Neuronal stem cell (in vitro differentiated cells): ENCODE measurements at regions not wholly inside any gene's neighbourhood (a gene's known extent, or its start where the extent isn't known, plus 50 kb on each side); places are given as distances from the start of the nearest gene placed in this dataset.
"Not testable (repeated sequence)": the region's sequence is repeated elsewhere in the genome, so short reads cannot be mapped to it uniquely, and the experiment has no call there.

Source experiments
- DNase-seq: peaks from one replicate; pipeline ENCODE4 v3.0.0-alpha.2; 2013; ENCODE audit warnings: low spot score
- H2AFZ ChIP-seq: one replicate; pipeline ENCODE4 v1.6.1; 2013; ENCODE audit warnings: mild to moderate bottlenecking, low read length, inconsistent platforms
- H2AK5ac ChIP-seq: 2 replicates; pipeline ENCODE4 v1.6.1; 2013; ENCODE audit warnings: low read depth, mild to moderate bottlenecking, inconsistent platforms, low read length, moderate library complexity, mixed read lengths
- H2BK120ac ChIP-seq: 2 replicates; pipeline ENCODE4 v1.6.1; 2013; ENCODE audit warnings: low read depth, mild to moderate bottlenecking, inconsistent platforms, low read length, moderate library complexity, mixed read lengths
- H2BK12ac ChIP-seq: one replicate; pipeline ENCODE4 v1.6.1; 2013; ENCODE audit warnings: low read length, inconsistent platforms
- H2BK15ac ChIP-seq: 2 replicates; pipeline ENCODE4 v1.6.1; 2013; ENCODE audit warnings: mild to moderate bottlenecking, low read length, inconsistent platforms, mixed read lengths
- H2BK5ac ChIP-seq: one replicate; pipeline ENCODE4 v1.6.1; 2013; ENCODE audit warnings: inconsistent platforms, mild to moderate bottlenecking, low read length, moderate library complexity
- H3K14ac ChIP-seq: one replicate; pipeline ENCODE4 v1.6.1; 2013; ENCODE audit warnings: low read length, inconsistent platforms
- H3K18ac ChIP-seq: 2 replicates; pipeline ENCODE4 v1.6.1; 2013; ENCODE audit warnings: low read length, inconsistent platforms
- H3K23ac ChIP-seq: 2 replicates; pipeline ENCODE4 v1.6.1; 2013; ENCODE audit warnings: low read depth, mild to moderate bottlenecking, mixed read lengths, low read length, inconsistent platforms; ENCODE audit not compliant: poor library complexity
- H3K27ac ChIP-seq: replicated peaks from 3 replicates; pipeline ENCODE4 v1.5.1; 2013; ENCODE audit warnings: low read length, inconsistent platforms
- H3K27me3 ChIP-seq, 3 experiments: 2 replicates each; pipeline ENCODE4 v1.6.1; 2013; ENCODE audit warnings: low read length in 3 of 3, mild to moderate bottlenecking in 2 of 3, inconsistent platforms in 1 of 3, low read depth in 1 of 3, mixed read lengths in 1 of 3, moderate library complexity in 1 of 3; ENCODE audit not compliant: control insufficient read depth in 3 of 3, insufficient read depth in 3 of 3
- H3K36me3 ChIP-seq, 2 donors: replicated peaks in 1 of 2; 2 replicates each; pipeline ENCODE4 v1.6.1; 2013; ENCODE audit warnings: low read length in 2 of 2; ENCODE audit not compliant: control insufficient read depth in 2 of 2, insufficient read depth in 2 of 2
- H3K4ac ChIP-seq: 2 replicates; pipeline ENCODE4 v1.6.1; 2013; ENCODE audit warnings: inconsistent platforms, mild to moderate bottlenecking, low read length, moderate library complexity
- H3K4me1 ChIP-seq, 2 donors: 1 replicate in 1 of 2; 2 replicates in 1 of 2; pipeline ENCODE4 v1.6.1; 2013; ENCODE audit warnings: low read length in 2 of 2, low read depth in 1 of 2; ENCODE audit not compliant: control insufficient read depth in 2 of 2, insufficient read depth in 1 of 2
- H3K4me2 ChIP-seq: one replicate; pipeline ENCODE4 v1.6.1; 2013; ENCODE audit warnings: mild to moderate bottlenecking, low read length, inconsistent platforms; ENCODE audit not compliant: insufficient read depth, poor library complexity, severe bottlenecking
- H3K4me3 ChIP-seq, 2 donors: 2 replicates each; pipeline ENCODE4 v1.5.1; 2013; ENCODE audit warnings: low read length in 2 of 2, mild to moderate bottlenecking in 2 of 2, inconsistent platforms in 1 of 2, moderate library complexity in 1 of 2
- H3K79me1 ChIP-seq: one replicate; pipeline ENCODE4 v1.6.1; 2013; ENCODE audit warnings: low read depth, mild to moderate bottlenecking, inconsistent platforms, low read length, moderate library complexity
- H3K9ac ChIP-seq: one replicate; pipeline ENCODE4 v1.6.1; 2013; ENCODE audit warnings: mild to moderate bottlenecking, low read depth, low read length, inconsistent platforms; ENCODE audit not compliant: poor library complexity
- H3K9me3 ChIP-seq, 2 donors: replicated peaks in 1 of 2; 2 replicates each; pipeline versions ENCODE3 to v1.6.1; 2013; ENCODE audit warnings: low read length in 2 of 2, mild to moderate bottlenecking in 2 of 2, inconsistent platforms in 1 of 2, low read depth in 1 of 2, mixed read lengths in 1 of 2, moderate library complexity in 1 of 2; ENCODE audit not compliant: control insufficient read depth in 2 of 2, insufficient read depth in 1 of 2
- H4K8ac ChIP-seq: one replicate; pipeline ENCODE4 v1.6.1; 2013; ENCODE audit warnings: low read depth, mild to moderate bottlenecking, inconsistent platforms, low read length, moderate library complexity
- H4K91ac ChIP-seq: one replicate; pipeline ENCODE4 v1.6.1; 2013; ENCODE audit warnings: low read length, low read depth, mild to moderate bottlenecking, inconsistent platforms; ENCODE audit not compliant: poor library complexity
- WGBS, 2 donors: extraction: QIAGEN DNeasy Blood & Tissue Kit; methylation state at CpG; one replicate each; pipeline ENCODE4 v1.1.7; 2013; ENCODE audit warnings: missing lambda C conversion rate in 2 of 2, mixed read lengths in 1 of 2; ENCODE audit not compliant: insufficient read length in 2 of 2, insufficient replicate concordance in 1 of 2; ENCODE audit errors: extremely low coverage in 2 of 2; 5-methylcytosine and 5-hydroxymethylcytosine counted together

GRCh38 chr11:44388828-44389657, 79.1 kb upstream of the ALX4 start:
- Histone ChIP-seq H3K14ac (no peak overlapping the region), H3K9ac (no peak overlapping the region), H3K23ac (no peak overlapping the region), H2AFZ (no peak overlapping the region), H3K27me3 (peaks cover 0 to 3% (median 0%) of the 10 kb centered on the region in 3 experiments), H3K79me1 (no peaks in the 10 kb centered on the region), H2BK15ac (no peak overlapping the region), H3K9me3 (peaks cover 0 to 6% of the 10 kb centered on the region in 2 donors), H2BK5ac (no peak overlapping the region), H2BK12ac (no peak overlapping the region), H2BK120ac (no peak overlapping the region), H3K4me1 (no peaks in the 10 kb centered on the region), H3K4me3 (no peak overlapping the region), H4K8ac (no peak overlapping the region), H4K91ac (no peak overlapping the region), H3K4me2 (no peak overlapping the region), H3K27ac (no peak overlapping the region), H3K18ac (no peak overlapping the region), H3K4ac (no peak overlapping the region), H3K36me3 (no peaks in the 10 kb centered on the region), H2AK5ac (no peak overlapping the region)
- WGBS, 2 donors = no CpG with 5 or more reads among the region's 10 CpGs
- DNase-seq = no peak

GRCh38 chr11:44389963-44390605, 80.1 kb upstream of the ALX4 start:
- Histone ChIP-seq H3K36me3 (no peaks in the 10 kb centered on the region), H4K91ac (no peak overlapping the region), H3K4me1 (no peaks in the 10 kb centered on the region), H2AK5ac (no peak overlapping the region), H3K9me3 (peaks cover 0 to 6% of the 10 kb centered on the region in 2 donors), H2BK15ac (no peak overlapping the region), H3K79me1 (no peaks in the 10 kb centered on the region), H2BK5ac (no peak overlapping the region), H3K9ac (no peak overlapping the region), H3K18ac (no peak overlapping the region), H3K27ac (no peak overlapping the region), H4K8ac (no peak overlapping the region), H3K4ac (no peak overlapping the region), H2BK12ac (no peak overlapping the region), H3K23ac (no peak overlapping the region), H3K4me3 (peak overlapping the region in 1 of 2 donors; percentile 10), H2AFZ (no peak overlapping the region), H3K27me3 (peaks cover 0 to 3% (median 0%) of the 10 kb centered on the region in 3 experiments), H3K4me2 (no peak overlapping the region), H2BK120ac (no peak overlapping the region), H3K14ac (no peak overlapping the region)
- DNase-seq = no peak
- WGBS, 2 donors = no CpG with 5 or more reads among the region's 3 CpGs

DNA sequence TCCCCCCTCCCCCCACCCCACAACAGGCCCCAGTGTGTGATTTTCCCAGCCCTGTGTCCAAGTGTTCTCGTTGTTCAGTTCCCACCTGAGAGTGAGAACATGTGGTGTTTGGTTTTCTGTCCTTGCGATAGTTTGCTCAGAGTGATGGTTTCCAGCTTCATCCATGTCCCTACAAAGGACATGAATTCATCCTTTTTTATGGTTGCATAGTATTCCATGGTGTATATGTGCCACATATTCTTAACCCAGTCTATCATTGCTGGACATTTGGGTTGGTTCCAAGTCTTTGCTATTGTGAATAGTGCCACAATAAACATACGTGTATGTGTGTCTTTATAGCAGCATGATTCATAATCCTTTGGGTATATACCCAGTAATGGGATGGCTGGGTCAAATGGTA, 81.1 kb upstream of the ALX4 start:
- H2BK12ac ChIP-seq, H3K79me1 ChIP-seq, H3K14ac ChIP-seq, H3K9ac ChIP-seq, H3K4me1 ChIP-seq, H3K23ac ChIP-seq, DNase-seq, H3K27me3 ChIP-seq, H3K27ac ChIP-seq, H2AFZ ChIP-seq, H2AK5ac ChIP-seq, H3K4me3 ChIP-seq, H3K9me3 ChIP-seq, H2BK5ac ChIP-seq, H3K4ac ChIP-seq, H3K18ac ChIP-seq, H3K4me2 ChIP-seq, H2BK120ac ChIP-seq, H3K36me3 ChIP-seq, H2BK15ac ChIP-seq, H4K91ac ChIP-seq, H4K8ac ChIP-seq: not testable (repeated sequence)
- no CpG with 5 or more reads among the region's 3 CpGs for WGBS, 2 donors

GRCh38 chr11:44396746-44397145, 86.8 kb upstream of the ALX4 start:
- WGBS, 2 donors = no CpG with 5 or more reads among the region's 10 CpGs
- DNase-seq = not testable (repeated sequence)

More at GRCh38 chr11:44396746-44397145, 86.8 kb upstream of the ALX4 start:
- H2BK120ac ChIP-seq, H3K79me1 ChIP-seq, H2BK12ac ChIP-seq, H3K23ac ChIP-seq, H3K36me3 ChIP-seq, H4K8ac ChIP-seq, H3K4me3 ChIP-seq, H3K27me3 ChIP-seq, H2AK5ac ChIP-seq, H3K14ac ChIP-seq, H3K4ac ChIP-seq, H3K27ac ChIP-seq, H3K18ac ChIP-seq, H4K91ac ChIP-seq, H2AFZ ChIP-seq, H3K9ac ChIP-seq, H2BK5ac ChIP-seq, H2BK15ac ChIP-seq, H3K4me2 ChIP-seq, H3K9me3 ChIP-seq: not testable (repeated sequence)
- H3K4me1 ChIP-seq = peaks cover 0 to 11% of the 10 kb centered on the region in 2 donors
